IMR-90 (cell line): ENCODE measurements at regions not wholly inside any gene's neighbourhood (a gene's known extent, or its start where the extent isn't known, plus 50 kb on each side); places are given as distances from the start of the nearest gene placed in this dataset.

Experiments used
- BHLHE40 ChIP-seq: fragments of 150-350 bp; IDR thresholded peaks from 2 replicates; pipeline ENCODE4 v1.6.1; 2016; ENCODE audit warnings: mild to moderate bottlenecking, low read depth, low read length
- CEBPB ChIP-seq: IDR thresholded peaks from 2 replicates; pipeline ENCODE4 v1.6.1; 2012; ENCODE audit warnings: low read depth, low read length, improper control_type of control experiment
- CHD1 ChIP-seq: IDR thresholded peaks from 2 replicates; pipeline ENCODE4 v1.6.1; 2012; ENCODE audit warnings: low read depth, low read length, improper control_type of control experiment
- CTCF ChIP-seq: conservative IDR thresholded peaks from 2 replicates; pipeline ENCODE4 v1.5.1; 2012; ENCODE audit warnings: mild to moderate bottlenecking, low read depth, low read length, improper control_type of control experiment
- FOS ChIP-seq: fragments of 150-350 bp; IDR thresholded peaks from 2 replicates; pipeline ENCODE4 v1.6.1; 2016; ENCODE audit warnings: low read depth, low read length
- MAZ ChIP-seq: IDR thresholded peaks from 2 replicates; pipeline ENCODE4 v1.6.1; 2012; ENCODE audit warnings: low read depth, mild to moderate bottlenecking, low read length, improper control_type of control experiment, moderate library complexity, borderline replicate concordance
- MXI1 ChIP-seq: IDR thresholded peaks from 2 replicates; pipeline ENCODE4 v1.6.1; 2012; ENCODE audit warnings: low read depth, mild to moderate bottlenecking, low read length, moderate library complexity, borderline replicate concordance
- NFE2L2 ChIP-seq: fragments of 150-350 bp; IDR thresholded peaks from 2 replicates; pipeline ENCODE4 v1.6.1; 2016; ENCODE audit warnings: low read depth, mild to moderate bottlenecking, low read length
- POLR2A ChIP-seq: IDR thresholded peaks from 2 replicates; pipeline ENCODE4 v1.6.1; 2012; ENCODE audit warnings: mild to moderate bottlenecking, low read depth, low read length
- RAD21 ChIP-seq: IDR thresholded peaks from 2 replicates; pipeline ENCODE4 v1.6.1; 2012; ENCODE audit warnings: low read length, improper control_type of control experiment
- RFX5 ChIP-seq: IDR thresholded peaks from 2 replicates; pipeline ENCODE4 v1.8.0; 2012; ENCODE audit warnings: low read depth, mild to moderate bottlenecking, low read length, moderate library complexity
- SMC3 ChIP-seq: fragments of 150-350 bp; IDR thresholded peaks from 2 replicates; pipeline ENCODE4 v1.6.1; 2016; ENCODE audit warnings: low read depth, mild to moderate bottlenecking, antibody characterized with exemption, low read length, moderate library complexity
- USF2 ChIP-seq: fragments of 150-350 bp; IDR thresholded peaks from 2 replicates; pipeline ENCODE4 v1.6.1; 2017; ENCODE audit warnings: mild to moderate bottlenecking, antibody characterized with exemption, low read length, low read depth

- TF ChIP-seq CTCF (no peak), SMC3 (no peak), NFE2L2 (no peak), POLR2A (no peak), RFX5 (no peak), CEBPB (no peak), RAD21 (no peak), BHLHE40 (no peak), USF2 (no peak), FOS (no peak), MXI1 (no peak), CHD1 (no peak), MAZ (no peak)
These were observed 485.6 kb downstream of the TMX3 start for GRCh38 chr18:68229351-68229750.
